ENCODE measurements at regions not wholly inside any gene's neighbourhood (a gene's known extent, or its start where the extent isn't known, plus 50 kb on each side); places are given as distances from the start of the nearest gene placed in this dataset.
A peak's percentile ranks its signal among the peaks of the same experiment; 100 is the strongest.

DNA sequence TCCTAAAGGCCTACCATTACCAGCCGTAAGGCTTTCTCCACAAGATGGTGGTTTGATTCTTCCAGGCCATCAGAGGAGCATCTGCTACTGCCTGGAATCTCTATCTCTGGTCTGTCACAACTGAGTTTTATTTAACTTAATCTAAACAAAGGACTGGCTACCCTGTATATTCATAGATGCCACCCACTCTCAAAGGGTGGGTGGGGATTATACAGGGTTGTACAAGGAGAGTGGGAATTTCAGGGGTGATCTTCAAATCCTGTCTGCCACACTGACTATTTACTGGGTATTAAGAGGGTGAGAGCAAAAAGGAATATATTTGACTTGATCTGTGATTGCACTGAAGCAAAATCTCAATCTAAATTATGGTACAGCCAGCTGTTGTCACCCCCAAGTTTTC lies 253.3 kb downstream of the MBNL1 start:
- H3K4me1 ChIP-seq (ENCODE audit: insufficient read depth) = no peaks in the 10 kb centered on the region
- H3K27ac ChIP-seq = no peak overlapping the region
- H2AFZ ChIP-seq = no peak overlapping the region
- no peak overlapping the region for H3K4me3 ChIP-seq
- no peaks in the 10 kb centered on the region for H3K27me3 ChIP-seq
- no peaks in the 10 kb centered on the region for H3K36me3 ChIP-seq (replicated peaks; ENCODE audit: insufficient read depth, low read depth)
- WGBS (ENCODE audit: low lambda C conversion rate, missing lambda C conversion rate) = 100% methylated on average over 1 of the region's 1 CpG
- no peaks in the 10 kb centered on the region for H3K9me2 ChIP-seq (replicated peaks; ENCODE audit: insufficient read depth)
- no peak for DNase-seq (ENCODE audit: low spot score)
- H3K9me3 ChIP-seq (ENCODE audit: low read depth) = no peaks in the 10 kb centered on the region
- no peaks in the 10 kb centered on the region for H3K79me2 ChIP-seq
- TF ChIP-seq EZH2 (IDR thresholded peaks at IDR 0.05; ENCODE audit: borderline replicate concordance) = no peak
- TF ChIP-seq, protein P1, sequence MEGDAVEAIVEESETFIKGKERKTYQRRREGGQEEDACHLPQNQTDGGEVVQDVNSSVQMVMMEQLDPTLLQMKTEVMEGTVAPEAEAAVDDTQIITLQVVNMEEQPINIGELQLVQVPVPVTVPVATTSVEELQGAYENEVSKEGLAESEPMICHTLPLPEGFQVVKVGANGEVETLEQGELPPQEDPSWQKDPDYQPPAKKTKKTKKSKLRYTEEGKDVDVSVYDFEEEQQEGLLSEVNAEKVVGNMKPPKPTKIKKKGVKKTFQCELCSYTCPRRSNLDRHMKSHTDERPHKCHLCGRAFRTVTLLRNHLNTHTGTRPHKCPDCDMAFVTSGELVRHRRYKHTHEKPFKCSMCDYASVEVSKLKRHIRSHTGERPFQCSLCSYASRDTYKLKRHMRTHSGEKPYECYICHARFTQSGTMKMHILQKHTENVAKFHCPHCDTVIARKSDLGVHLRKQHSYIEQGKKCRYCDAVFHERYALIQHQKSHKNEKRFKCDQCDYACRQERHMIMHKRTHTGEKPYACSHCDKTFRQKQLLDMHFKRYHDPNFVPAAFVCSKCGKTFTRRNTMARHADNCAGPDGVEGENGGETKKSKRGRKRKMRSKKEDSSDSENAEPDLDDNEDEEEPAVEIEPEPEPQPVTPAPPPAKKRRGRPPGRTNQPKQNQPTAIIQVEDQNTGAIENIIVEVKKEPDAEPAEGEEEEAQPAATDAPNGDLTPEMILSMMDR (IDR thresholded peaks at IDR 0.05; ENCODE audit: poor library complexity) = no peak
- no peak for TF ChIP-seq EZH2phosphoT487 (IDR thresholded peaks at IDR 0.05; ENCODE audit: low read depth, severe bottlenecking, unreplicated experiment)
- no peaks in the 10 kb centered on the region for H4K20me1 ChIP-seq (ENCODE audit: insufficient read depth, poor library complexity, severe bottlenecking)
- no peak overlapping the region for H3K4me2 ChIP-seq

DNA sequence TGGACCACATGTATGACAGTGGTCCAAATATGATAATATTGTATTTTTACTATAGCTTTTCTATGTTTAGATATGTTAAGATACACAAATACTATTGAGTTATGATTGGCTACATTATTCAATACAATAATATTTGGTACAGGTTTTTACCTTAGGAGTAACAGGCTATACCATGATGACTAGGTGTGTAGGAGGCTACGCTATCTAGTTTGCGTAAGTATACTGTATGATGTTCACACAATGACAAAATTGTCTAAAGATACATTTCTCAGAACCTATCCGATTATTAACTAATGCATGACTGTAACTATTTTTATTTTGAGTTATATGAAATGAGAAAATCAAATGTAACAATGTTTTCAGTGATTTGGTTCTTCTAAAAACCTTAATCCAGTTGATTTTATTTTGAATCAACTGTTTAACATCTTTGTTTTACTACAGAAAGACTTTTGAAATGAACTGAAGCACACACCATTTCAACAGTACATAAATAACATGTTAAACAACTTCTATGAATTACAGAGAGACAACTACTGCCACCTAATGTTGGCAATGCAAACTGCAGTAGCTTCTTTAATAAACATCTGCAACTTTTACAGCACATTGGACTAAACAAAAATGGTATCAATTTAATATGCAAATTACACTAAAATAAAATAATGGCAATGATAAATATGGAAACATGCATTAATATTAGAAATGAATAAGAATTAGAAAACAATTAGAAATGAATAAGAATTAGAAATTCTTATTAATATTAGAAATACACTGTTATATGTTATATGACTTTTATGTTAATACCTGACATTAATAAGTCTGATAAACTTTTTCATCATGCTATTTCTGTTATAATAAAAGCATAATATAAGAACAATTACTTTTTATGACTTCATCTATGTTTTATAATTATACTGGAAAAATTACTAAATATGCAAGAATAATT lies 255.7 kb downstream of the MBNL1 start:
- Histone ChIP-seq H3K27me3 (no peaks in the 10 kb centered on the region), H3K9me2 (replicated peaks; ENCODE audit: insufficient read depth) (no peaks in the 10 kb centered on the region), H3K4me3 (no peak overlapping the region), H3K27ac (no peak overlapping the region), H3K9me3 (ENCODE audit: low read depth) (no peaks in the 10 kb centered on the region), H3K79me2 (no peaks in the 10 kb centered on the region), H2AFZ (no peak overlapping the region), H4K20me1 (ENCODE audit: insufficient read depth, poor library complexity, severe bottlenecking) (no peaks in the 10 kb centered on the region), H3K4me1 (ENCODE audit: insufficient read depth) (no peaks in the 10 kb centered on the region), H3K4me2 (no peak overlapping the region), H3K36me3 (replicated peaks; ENCODE audit: insufficient read depth, low read depth) (no peaks in the 10 kb centered on the region)
- peak; percentile 75 for DNase-seq (ENCODE audit: low spot score)
- TF ChIP-seq EZH2 (IDR thresholded peaks at IDR 0.05; ENCODE audit: borderline replicate concordance) (no peak), EZH2phosphoT487 (IDR thresholded peaks at IDR 0.05; ENCODE audit: low read depth, severe bottlenecking, unreplicated experiment) (no peak)
- TF ChIP-seq, protein P1 (IDR thresholded peaks at IDR 0.05; ENCODE audit: poor library complexity) = peak; percentile 87
- WGBS (ENCODE audit: low lambda C conversion rate, missing lambda C conversion rate) = 90% methylated on average over 3 of the region's 3 CpGs

DNA sequence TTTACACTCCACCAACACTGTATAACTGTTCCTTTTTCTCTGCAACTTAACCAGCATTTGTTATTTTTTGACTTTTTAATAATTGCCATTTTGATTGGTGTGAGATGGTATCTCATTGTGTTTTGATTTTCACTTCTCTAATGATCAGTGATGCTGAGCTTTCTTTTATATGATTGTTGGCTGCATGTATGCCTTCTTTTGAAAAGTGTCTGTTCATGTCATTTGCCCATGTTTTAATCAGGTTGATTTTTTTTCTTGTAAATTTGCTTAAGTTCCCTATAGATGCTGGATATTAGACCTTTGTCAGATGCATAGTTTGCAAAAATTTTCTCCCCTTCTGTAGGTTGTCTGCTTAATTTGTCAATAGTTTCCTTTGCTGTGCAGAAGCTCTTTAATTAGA lies 263.0 kb downstream of the MBNL1 start:
- Histone ChIP-seq H3K4me3 (no peak overlapping the region), H3K79me2 (no peaks in the 10 kb centered on the region), H3K9me3 (ENCODE audit: low read depth) (no peaks in the 10 kb centered on the region), H2AFZ (no peak overlapping the region), H3K4me1 (ENCODE audit: insufficient read depth) (no peaks in the 10 kb centered on the region), H3K27me3 (no peaks in the 10 kb centered on the region), H3K36me3 (replicated peaks; ENCODE audit: insufficient read depth, low read depth) (no peaks in the 10 kb centered on the region), H4K20me1 (ENCODE audit: insufficient read depth, poor library complexity, severe bottlenecking) (no peaks in the 10 kb centered on the region), H3K4me2 (no peak overlapping the region), H3K9me2 (replicated peaks; ENCODE audit: insufficient read depth) (no peaks in the 10 kb centered on the region), H3K27ac (no peak overlapping the region)
- DNase-seq (ENCODE audit: low spot score) = no peak
- TF ChIP-seq EZH2phosphoT487 (IDR thresholded peaks at IDR 0.05; ENCODE audit: low read depth, severe bottlenecking, unreplicated experiment) (no peak), EZH2 (IDR thresholded peaks at IDR 0.05; ENCODE audit: borderline replicate concordance) (no peak)
- TF ChIP-seq, protein P1 (IDR thresholded peaks at IDR 0.05; ENCODE audit: poor library complexity) = no peak

All from hepatocyte (in vitro differentiated cells).